Osteocyte (in vitro differentiated cells): ENCODE measurements at regions not wholly inside any gene's neighbourhood (a gene's known extent, or its start where the extent isn't known, plus 50 kb on each side); places are given as distances from the start of the nearest gene placed in this dataset.

ENCODE experiments used
- DNase-seq: peaks from one replicate; pipeline ENCODE4 v3.0.0; 2021; ENCODE audit warnings: mixed read lengths; ENCODE audit not compliant: unreplicated experiment; ENCODE audit errors: extremely low spot score
- H3K27ac Mint-ChIP-seq: one replicate; pipeline ENCODE4 v1.8.0; 2021; ENCODE audit warnings: mild to moderate bottlenecking, mixed read lengths; ENCODE audit not compliant: unreplicated experiment
- H3K27me3 Mint-ChIP-seq: one replicate; pipeline ENCODE4 v1.8.0; 2021; ENCODE audit warnings: mixed read lengths; ENCODE audit not compliant: unreplicated experiment
- H3K36me3 Mint-ChIP-seq: one replicate; pipeline ENCODE4 v1.8.0; 2021; ENCODE audit warnings: mixed read lengths; ENCODE audit not compliant: unreplicated experiment
- H3K4me1 Mint-ChIP-seq: one replicate; pipeline ENCODE4 v1.8.0; 2021; ENCODE audit warnings: mixed read lengths; ENCODE audit not compliant: unreplicated experiment
- H3K4me3 Mint-ChIP-seq: one replicate; pipeline ENCODE4 v1.8.0; 2021; ENCODE audit warnings: mild to moderate bottlenecking, moderate library complexity, mixed read lengths; ENCODE audit not compliant: unreplicated experiment
- H3K9me3 Mint-ChIP-seq: one replicate; pipeline ENCODE4 v1.8.0; 2021; ENCODE audit warnings: mixed read lengths; ENCODE audit not compliant: unreplicated experiment
- TF ChIP-seq, protein P1 (sequence below): fragments of 200-600 bp; sonication (generic); IDR thresholded peaks from 2 replicates; pipeline ENCODE4 v1.5.0; 2021; ENCODE audit warnings: antibody characterized with exemption, mild to moderate bottlenecking, moderate library complexity

DNA sequence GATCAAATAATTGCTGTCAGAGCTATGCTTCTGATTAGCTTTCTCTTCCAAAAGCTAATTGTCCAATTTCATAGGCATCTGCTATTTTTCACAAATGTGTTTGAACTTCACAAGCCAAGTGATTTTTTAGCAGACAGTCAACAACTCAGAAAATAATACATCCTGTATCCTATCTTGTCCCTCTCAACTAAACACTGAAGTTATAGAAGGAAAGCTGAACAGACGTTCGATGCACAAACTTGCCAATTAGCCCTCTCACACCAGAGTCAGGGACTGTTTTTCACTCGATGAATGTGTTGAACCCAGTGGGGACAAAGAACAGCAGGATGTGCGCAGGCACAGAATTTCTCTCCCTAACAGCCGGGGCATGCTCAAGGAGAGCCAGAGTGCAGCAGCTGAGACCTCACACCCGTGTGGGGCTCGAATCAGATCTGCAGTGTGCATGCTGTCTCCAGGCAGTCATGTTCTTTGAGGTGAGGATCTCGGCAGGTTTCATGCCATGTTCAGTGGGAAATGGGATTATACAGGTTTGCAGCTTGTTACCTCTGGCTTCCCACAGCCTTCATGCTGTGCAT lies 246.7 kb upstream of the SDK2 start:
- Mint-ChIP-seq H3K36me3 (no peaks in the 10 kb centered on the region), H3K4me3 (no peak overlapping the region), H3K9me3 (peaks cover 9% of the 10 kb centered on the region), H3K4me1 (no peaks in the 10 kb centered on the region), H3K27me3 (no peaks in the 10 kb centered on the region), H3K27ac (no peak overlapping the region)
- no peak for DNase-seq
- TF ChIP-seq, protein P1, sequence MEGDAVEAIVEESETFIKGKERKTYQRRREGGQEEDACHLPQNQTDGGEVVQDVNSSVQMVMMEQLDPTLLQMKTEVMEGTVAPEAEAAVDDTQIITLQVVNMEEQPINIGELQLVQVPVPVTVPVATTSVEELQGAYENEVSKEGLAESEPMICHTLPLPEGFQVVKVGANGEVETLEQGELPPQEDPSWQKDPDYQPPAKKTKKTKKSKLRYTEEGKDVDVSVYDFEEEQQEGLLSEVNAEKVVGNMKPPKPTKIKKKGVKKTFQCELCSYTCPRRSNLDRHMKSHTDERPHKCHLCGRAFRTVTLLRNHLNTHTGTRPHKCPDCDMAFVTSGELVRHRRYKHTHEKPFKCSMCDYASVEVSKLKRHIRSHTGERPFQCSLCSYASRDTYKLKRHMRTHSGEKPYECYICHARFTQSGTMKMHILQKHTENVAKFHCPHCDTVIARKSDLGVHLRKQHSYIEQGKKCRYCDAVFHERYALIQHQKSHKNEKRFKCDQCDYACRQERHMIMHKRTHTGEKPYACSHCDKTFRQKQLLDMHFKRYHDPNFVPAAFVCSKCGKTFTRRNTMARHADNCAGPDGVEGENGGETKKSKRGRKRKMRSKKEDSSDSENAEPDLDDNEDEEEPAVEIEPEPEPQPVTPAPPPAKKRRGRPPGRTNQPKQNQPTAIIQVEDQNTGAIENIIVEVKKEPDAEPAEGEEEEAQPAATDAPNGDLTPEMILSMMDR: no peak

DNA sequence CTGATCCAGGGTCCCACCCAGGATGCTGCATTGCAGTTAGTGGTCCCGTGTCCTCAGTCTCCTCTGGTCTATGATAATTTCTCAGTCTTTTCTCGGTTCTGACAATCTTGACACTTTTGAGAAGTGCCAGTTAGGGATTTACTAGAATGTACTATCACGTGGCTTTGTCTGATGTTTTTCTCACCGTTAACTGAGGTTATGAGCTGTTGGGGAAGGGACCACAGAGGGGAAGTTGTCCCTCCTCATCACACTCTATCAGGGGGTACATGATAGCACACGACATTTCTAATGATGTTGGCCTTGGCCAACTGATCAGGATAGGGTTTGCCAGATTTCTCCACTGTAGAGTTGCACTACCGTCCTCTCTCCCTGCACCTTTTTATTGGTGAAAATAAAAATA lies 250.9 kb upstream of the SDK2 start:
- TF ChIP-seq, protein P1: no peak
- H3K36me3 Mint-ChIP-seq: no peaks in the 10 kb centered on the region
- no peak for DNase-seq
- H3K9me3 Mint-ChIP-seq: no peaks in the 10 kb centered on the region
- H3K4me3 Mint-ChIP-seq: no peak overlapping the region
- H3K27me3 Mint-ChIP-seq: no peaks in the 10 kb centered on the region
- H3K4me1 Mint-ChIP-seq: no peaks in the 10 kb centered on the region
- no peak overlapping the region for H3K27ac Mint-ChIP-seq

DNA sequence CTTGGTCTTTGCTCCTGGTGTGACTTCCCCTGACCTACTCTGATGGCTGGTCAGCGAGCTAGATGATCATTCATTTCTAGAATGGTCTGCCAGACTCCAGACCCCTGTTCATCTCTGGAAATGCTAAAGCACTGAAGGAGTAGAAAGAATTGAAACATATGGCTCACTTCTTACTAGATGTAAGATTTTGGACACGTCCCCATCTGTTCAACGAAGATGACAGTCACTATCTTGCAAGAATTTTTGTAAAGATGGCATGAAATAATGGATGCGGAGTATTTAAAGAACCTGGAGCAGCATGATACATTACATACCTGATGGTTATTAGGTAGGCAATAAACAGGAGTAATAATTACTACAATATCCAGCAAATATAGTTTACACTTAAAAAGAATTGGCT lies 252.7 kb upstream of the SDK2 start:
- Mint-ChIP-seq H3K9me3 (no peaks in the 10 kb centered on the region), H3K27me3 (peaks cover 11% of the 10 kb centered on the region), H3K4me1 (peaks cover 4% of the 10 kb centered on the region), H3K27ac (no peak overlapping the region), H3K36me3 (no peaks in the 10 kb centered on the region), H3K4me3 (no peak overlapping the region)
- no peak for DNase-seq
- TF ChIP-seq, protein P1: no peak

DNA sequence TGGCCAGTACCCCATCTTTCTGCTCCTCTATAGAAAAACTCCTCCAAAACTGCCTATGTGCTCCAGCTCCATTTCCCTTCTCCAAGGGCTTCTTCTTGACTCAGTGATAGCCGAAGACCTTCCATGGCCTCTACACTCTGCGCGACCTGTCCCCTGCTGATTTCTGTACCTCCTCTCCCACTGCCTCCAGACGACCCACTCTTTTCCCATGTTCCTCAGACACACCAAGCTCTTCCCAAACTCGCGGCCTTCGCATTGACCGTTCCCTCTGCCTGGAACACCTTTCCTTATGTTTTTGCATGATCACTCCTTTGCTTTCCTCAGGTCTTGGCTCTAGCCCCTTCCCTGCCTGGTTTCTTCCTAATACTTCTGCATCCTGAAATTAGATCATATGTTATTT lies 255.6 kb upstream of the SDK2 start:
- no peaks in the 10 kb centered on the region for H3K36me3 Mint-ChIP-seq
- peaks cover 7% of the 10 kb centered on the region for H3K4me1 Mint-ChIP-seq
- DNase-seq: peak; percentile 63
- H3K9me3 Mint-ChIP-seq: no peaks in the 10 kb centered on the region
- no peak overlapping the region for H3K27ac Mint-ChIP-seq
- H3K27me3 Mint-ChIP-seq: peaks cover 20% of the 10 kb centered on the region
- no peak overlapping the region for H3K4me3 Mint-ChIP-seq
- TF ChIP-seq, protein P1: no peak

DNA sequence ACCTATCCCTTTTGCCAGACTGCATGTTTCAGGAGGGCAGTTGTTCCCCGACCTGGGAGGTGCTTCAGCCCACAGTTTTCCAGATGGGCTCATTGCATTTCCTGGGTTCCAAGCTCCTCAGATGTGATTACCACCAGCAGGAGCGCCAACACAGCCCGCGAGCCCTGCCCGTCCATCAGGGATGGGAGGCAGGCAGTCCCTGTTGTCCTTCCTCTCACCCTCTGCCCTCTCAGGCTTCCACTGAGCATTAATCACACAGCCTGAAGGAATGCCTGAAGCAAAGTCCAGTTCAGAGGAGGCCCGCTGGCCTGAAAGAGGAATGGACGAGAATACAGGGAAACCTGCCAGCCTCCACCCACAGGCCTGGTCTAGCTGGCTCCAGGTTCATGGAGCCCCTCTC lies 256.3 kb upstream of the SDK2 start:
- peaks cover 20% of the 10 kb centered on the region for H3K27me3 Mint-ChIP-seq
- no peak overlapping the region for H3K4me3 Mint-ChIP-seq
- DNase-seq: peak; percentile 64
- H3K36me3 Mint-ChIP-seq: no peaks in the 10 kb centered on the region
- TF ChIP-seq, protein P1: no peak
- H3K4me1 Mint-ChIP-seq: peaks cover 7% of the 10 kb centered on the region
- H3K27ac Mint-ChIP-seq: no peak overlapping the region
- H3K9me3 Mint-ChIP-seq: no peaks in the 10 kb centered on the region
